BLaER1 treated with 17β-estradiol and CSF1 and Interleukin-3, amounts not matched to agents 10 nM and 100 nM (cell line): ENCODE measurements at regions not wholly inside any gene's neighbourhood (a gene's known extent, or its start where the extent isn't known, plus 50 kb on each side); places are given as distances from the start of the nearest gene placed in this dataset.

Source experiments
- H3K27ac ChIP-seq, 11 experiments: shearing (Covaris generic); formaldehyde crosslinking; 2 replicates each; pipeline ENCODE4 v1.8.1; 2022
- H3K27me3 ChIP-seq, 11 experiments: shearing (Covaris generic); formaldehyde crosslinking; 2 replicates each; pipeline ENCODE4 v1.8.1; 2022
- H3K36me3 ChIP-seq, 11 experiments: shearing (Covaris generic); formaldehyde crosslinking; 2 replicates each; pipeline ENCODE4 v1.8.1; 2022
- H3K4me1 ChIP-seq, 10 experiments: shearing (Covaris generic); formaldehyde crosslinking; 2 replicates each; pipeline ENCODE4 v1.8.1; 2022
- H3K4me2 ChIP-seq, 11 experiments: shearing (Covaris generic); formaldehyde crosslinking; 2 replicates each; pipeline ENCODE4 v1.8.1; 2022
- H3K4me3 ChIP-seq, 10 experiments: shearing (Covaris generic); formaldehyde crosslinking; 2 replicates each; pipeline ENCODE4 v1.8.1; 2022
- H3K9ac ChIP-seq, 11 experiments: shearing (Covaris generic); formaldehyde crosslinking; 2 replicates each; pipeline ENCODE4 v1.8.1; 2022
- H3K9me3 ChIP-seq, 11 experiments: shearing (Covaris generic); formaldehyde crosslinking; replicated peaks in 1 of 11; 2 replicates each; pipeline ENCODE4 v1.8.1; 2022
- H4K20me1 ChIP-seq, 11 experiments: shearing (Covaris generic); formaldehyde crosslinking; 2 replicates each; pipeline ENCODE4 v1.8.1; 2022
- Cebpa-rat ChIP-seq, 11 experiments: shearing (Covaris generic); IDR thresholded peaks; 2 replicates each; pipeline ENCODE4 v1.8.1; 2022

GRCh38 chr18:54433368-54433767 lies 75.7 kb downstream of the C18orf54 start:
- H3K27ac ChIP-seq = no peak overlapping the region
- H3K36me3 ChIP-seq = no peaks in the 10 kb centered on the region
- H3K4me2 ChIP-seq = no peak overlapping the region
- no peak overlapping the region for H3K9ac ChIP-seq
- H3K4me3 ChIP-seq = no peak overlapping the region
- 0 out of 20 replicates have a peak, but pooled peaks cover 0 to 5% (median 0%) of the 10 kb centered on the region in 10 experiments for H3K4me1 ChIP-seq
- H3K27me3 ChIP-seq = no peaks in the 10 kb centered on the region
- H3K9me3 ChIP-seq = peaks cover 0 to 7% (median 0%) of the 10 kb centered on the region in 11 experiments; a peak in 4 of 22 replicates
- H4K20me1 ChIP-seq = no peaks in the 10 kb centered on the region
- no peak for TF ChIP-seq Cebpa-rat (IDR thresholded peaks at IDR 0.05)

DNA sequence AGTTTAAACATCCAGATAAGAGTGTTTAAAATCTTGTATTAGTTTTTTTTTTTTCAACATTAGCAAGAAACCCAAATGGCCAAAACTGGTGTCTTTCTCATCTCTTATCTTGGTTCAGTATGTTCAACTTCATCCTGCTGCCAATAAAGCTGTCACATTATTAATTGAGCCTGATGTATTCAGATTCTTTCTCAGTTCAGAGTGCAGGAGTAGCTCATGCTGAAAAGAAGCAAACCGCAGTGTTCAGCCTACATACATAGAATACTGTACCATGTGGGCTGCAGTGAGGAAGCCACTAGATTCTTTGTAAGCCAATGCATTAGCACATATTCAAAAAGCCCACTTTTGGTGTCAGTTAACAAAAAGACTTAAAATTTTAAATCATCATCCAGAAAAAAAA lies 76.2 kb downstream of the C18orf54 start:
- TF ChIP-seq Cebpa-rat (IDR thresholded peaks at IDR 0.05) = no peak
- no peak overlapping the region for H3K9ac ChIP-seq
- no peaks in the 10 kb centered on the region for H3K27me3 ChIP-seq
- H3K4me1 ChIP-seq = 0 out of 20 replicates have a peak, but pooled peaks cover 0 to 5% (median 0%) of the 10 kb centered on the region in 10 experiments
- H3K27ac ChIP-seq = no peak overlapping the region
- no peaks in the 10 kb centered on the region for H4K20me1 ChIP-seq
- H3K9me3 ChIP-seq = peaks cover 0 to 7% (median 0%) of the 10 kb centered on the region in 11 experiments; a peak in 4 of 22 replicates
- H3K36me3 ChIP-seq = no peaks in the 10 kb centered on the region
- no peak overlapping the region for H3K4me2 ChIP-seq
- H3K4me3 ChIP-seq = no peak overlapping the region

- H3K9ac ChIP-seq = no peak overlapping the region
- H3K9me3 ChIP-seq = peaks cover 0 to 7% (median 0%) of the 10 kb centered on the region in 11 experiments; a peak in 4 of 22 replicates
- no peaks in the 10 kb centered on the region for H3K36me3 ChIP-seq
- no peak for TF ChIP-seq Cebpa-rat (IDR thresholded peaks at IDR 0.05)
- H3K27me3 ChIP-seq = no peaks in the 10 kb centered on the region
- 0 out of 20 replicates have a peak, but pooled peaks cover 0 to 5% (median 0%) of the 10 kb centered on the region in 10 experiments for H3K4me1 ChIP-seq
- no peak overlapping the region for H3K4me3 ChIP-seq
- H4K20me1 ChIP-seq = no peaks in the 10 kb centered on the region
- H3K4me2 ChIP-seq = no peak overlapping the region
- no peak overlapping the region for H3K27ac ChIP-seq
Observed at GRCh38 chr18:54434453-54434852, 76.7 kb downstream of the C18orf54 start.

DNA sequence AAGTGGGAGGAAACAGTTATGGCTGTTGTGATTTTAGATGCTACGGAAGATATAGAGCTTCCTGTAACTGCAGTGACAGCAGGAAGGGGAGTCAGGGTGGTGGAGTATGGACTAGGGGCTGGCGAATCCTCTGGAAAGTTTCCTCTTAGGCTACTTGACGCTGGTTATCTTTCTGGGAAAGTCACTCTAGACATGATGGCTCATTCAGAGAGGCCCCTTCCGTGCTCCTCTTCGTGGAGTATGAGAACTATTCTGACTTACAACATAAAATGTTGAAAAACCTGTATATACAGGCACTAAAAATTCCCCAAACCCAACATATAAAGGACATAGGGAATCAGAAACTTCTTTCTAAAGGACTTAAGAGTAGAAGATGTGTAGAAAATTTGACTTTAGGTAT lies 78.8 kb downstream of the C18orf54 start:
- no peak overlapping the region for H3K4me2 ChIP-seq
- H3K9me3 ChIP-seq = peaks cover 0 to 7% (median 0%) of the 10 kb centered on the region in 11 experiments; a peak in 4 of 22 replicates
- no peak overlapping the region for H3K27ac ChIP-seq
- no peaks in the 10 kb centered on the region for H4K20me1 ChIP-seq
- no peak overlapping the region for H3K4me3 ChIP-seq
- TF ChIP-seq Cebpa-rat (IDR thresholded peaks at IDR 0.05) = no peak
- no peaks in the 10 kb centered on the region for H3K36me3 ChIP-seq
- 0 out of 20 replicates have a peak, but pooled peaks cover 0 to 5% (median 0%) of the 10 kb centered on the region in 10 experiments for H3K4me1 ChIP-seq
- no peak overlapping the region for H3K9ac ChIP-seq
- no peaks in the 10 kb centered on the region for H3K27me3 ChIP-seq

GRCh38 chr18:54440292-54440691 lies 82.6 kb downstream of the C18orf54 start:
- no peak overlapping the region for H3K9ac ChIP-seq
- no peak overlapping the region for H3K27ac ChIP-seq
- no peak for TF ChIP-seq Cebpa-rat (IDR thresholded peaks at IDR 0.05)
- no peaks in the 10 kb centered on the region for H3K36me3 ChIP-seq
- no peak overlapping the region for H3K4me3 ChIP-seq
- H3K9me3 ChIP-seq = peaks cover 0 to 7% (median 0%) of the 10 kb centered on the region in 11 experiments; a peak in 4 of 22 replicates
- H4K20me1 ChIP-seq = no peaks in the 10 kb centered on the region
- no peaks in the 10 kb centered on the region for H3K27me3 ChIP-seq
- H3K4me2 ChIP-seq = no peak overlapping the region
- H3K4me1 ChIP-seq = 0 out of 20 replicates have a peak, but pooled peaks cover 0 to 5% (median 0%) of the 10 kb centered on the region in 10 experiments

DNA sequence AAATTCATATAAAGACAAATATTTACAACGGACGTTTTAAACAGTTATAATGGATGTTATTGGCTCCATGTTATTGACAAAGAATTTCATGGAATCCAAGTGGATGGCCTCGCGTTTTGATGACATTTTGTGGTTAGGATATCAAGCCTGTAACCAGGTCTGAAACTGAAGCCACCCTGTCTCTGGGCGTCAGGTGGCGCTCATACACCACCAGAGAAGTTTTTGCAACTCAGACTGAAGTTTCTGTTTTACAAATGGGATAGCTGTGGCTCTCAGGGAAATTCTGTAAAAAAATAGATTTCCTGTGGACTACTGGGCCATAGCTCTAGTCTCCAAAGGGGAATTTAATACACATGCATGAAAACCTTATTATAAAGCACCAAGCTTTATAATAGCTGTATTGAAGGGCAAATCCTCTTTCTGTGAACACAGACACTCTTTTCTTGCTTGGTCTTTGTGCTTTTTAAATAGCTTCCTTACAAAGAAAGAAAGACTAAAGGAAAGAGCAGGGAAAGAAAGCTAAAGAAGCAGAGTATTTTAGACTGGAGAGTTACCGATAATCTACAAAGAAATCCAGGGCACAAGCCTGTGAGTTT lies 86.7 kb downstream of the C18orf54 start:
- H3K4me2 ChIP-seq = no peak overlapping the region
- no peak overlapping the region for H3K4me3 ChIP-seq
- no peak overlapping the region for H3K27ac ChIP-seq
- H3K4me1 ChIP-seq = no peaks in the 10 kb centered on the region
- no peaks in the 10 kb centered on the region for H4K20me1 ChIP-seq
- no peak for TF ChIP-seq Cebpa-rat (IDR thresholded peaks at IDR 0.05)
- H3K9me3 ChIP-seq = no peaks in the 10 kb centered on the region; a peak in 1 of 22 replicates
- H3K36me3 ChIP-seq = no peaks in the 10 kb centered on the region
- H3K27me3 ChIP-seq = no peaks in the 10 kb centered on the region
- H3K9ac ChIP-seq = no peak overlapping the region

DNA sequence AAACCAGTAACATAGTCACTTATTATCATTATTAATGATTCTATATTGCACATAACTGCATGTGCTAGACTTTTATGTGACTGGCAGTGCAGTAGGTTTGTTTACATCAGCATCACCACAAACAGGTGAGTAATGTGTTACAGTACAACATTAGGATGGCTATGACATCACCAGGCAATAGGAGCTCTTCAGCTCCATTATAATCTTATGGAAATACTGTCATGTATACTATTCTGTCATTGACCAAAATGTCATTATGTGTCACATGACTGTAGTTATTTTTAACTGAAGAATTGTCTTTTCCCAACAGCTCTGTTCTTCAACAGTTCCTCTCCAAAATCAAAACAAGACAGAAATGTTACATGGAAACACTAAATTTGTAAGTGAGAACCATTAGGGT lies 96.3 kb downstream of the C18orf54 start:
- Histone ChIP-seq H3K36me3 (no peaks in the 10 kb centered on the region), H3K4me3 (no peak overlapping the region), H3K4me2 (no peak overlapping the region), H4K20me1 (no peaks in the 10 kb centered on the region), H3K9ac (no peak overlapping the region), H3K9me3 (no peaks in the 10 kb centered on the region), H3K4me1 (no peaks in the 10 kb centered on the region), H3K27ac (no peak overlapping the region), H3K27me3 (no peaks in the 10 kb centered on the region)
- TF ChIP-seq Cebpa-rat (IDR thresholded peaks at IDR 0.05) = no peak

DNA sequence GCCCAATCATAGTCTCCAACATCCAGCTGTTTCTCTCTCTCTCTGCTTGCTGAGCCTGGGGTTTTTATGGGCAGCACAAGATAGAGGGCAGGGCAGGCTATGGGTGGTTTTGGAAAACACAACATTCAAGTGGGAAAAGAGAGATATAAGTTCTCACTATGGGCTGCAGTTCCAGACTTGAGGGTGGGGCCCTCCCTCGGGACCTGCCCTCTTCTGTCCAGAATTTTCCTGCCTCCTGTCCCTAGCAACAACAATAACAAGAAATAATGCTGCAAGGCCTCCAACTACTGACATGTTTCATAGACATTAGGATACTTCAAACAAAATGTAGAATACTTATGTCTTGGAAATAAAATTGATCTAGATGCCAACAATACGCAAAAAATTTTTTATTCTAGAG lies 107.8 kb downstream of the C18orf54 start:
- no peak overlapping the region for H3K9ac ChIP-seq
- H3K27ac ChIP-seq = no peak overlapping the region
- peaks cover 0 to 6% (median 0%) of the 10 kb centered on the region in 11 experiments; a peak in 2 of 22 replicates for H3K36me3 ChIP-seq
- H3K4me1 ChIP-seq = peaks cover 0 to 9% (median 0%) of the 10 kb centered on the region in 10 experiments; a peak in 1 of 20 replicates
- H3K4me3 ChIP-seq = no peak overlapping the region
- H3K9me3 ChIP-seq = peaks cover 7 to 17% (median 13%) of the 10 kb centered on the region in 11 experiments
- no peak overlapping the region for H3K4me2 ChIP-seq
- no peaks in the 10 kb centered on the region for H3K27me3 ChIP-seq
- no peak for TF ChIP-seq Cebpa-rat (IDR thresholded peaks at IDR 0.05)
- no peaks in the 10 kb centered on the region for H4K20me1 ChIP-seq

DNA sequence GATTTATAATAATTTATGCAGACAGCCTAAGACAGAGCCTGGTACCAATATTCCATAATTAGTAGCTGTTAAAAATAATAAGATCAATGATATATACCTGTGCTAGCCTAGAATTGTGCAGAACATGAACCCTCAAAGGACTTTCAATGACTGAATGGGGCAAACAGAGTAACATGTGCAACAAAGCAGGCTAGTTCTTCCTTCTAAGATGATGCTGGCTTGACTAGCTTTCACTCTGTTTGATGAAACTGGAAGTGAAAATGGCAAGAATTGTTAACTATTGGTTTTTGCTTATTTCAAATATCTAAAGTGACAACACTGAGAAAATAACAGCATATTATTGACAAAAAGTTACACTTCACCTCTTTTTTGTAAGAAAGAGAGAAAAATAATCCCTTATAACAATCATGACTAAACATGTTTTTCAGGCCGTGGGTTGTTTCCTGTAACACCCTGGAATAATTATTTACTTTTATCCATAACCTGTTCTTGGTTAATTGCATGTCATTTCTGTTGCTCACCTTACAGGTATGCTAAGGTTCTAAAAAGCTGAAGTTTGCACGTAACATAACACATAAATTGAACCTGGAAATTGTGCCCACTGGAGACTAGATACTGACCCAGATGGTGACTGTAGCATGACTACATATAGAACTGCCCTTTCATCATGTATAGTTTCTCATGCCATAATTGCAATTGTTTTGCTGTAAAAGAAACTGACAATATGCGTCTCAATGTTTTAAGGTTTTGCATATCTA lies 108.7 kb downstream of the C18orf54 start:
- no peak overlapping the region for H3K9ac ChIP-seq
- no peak overlapping the region for H3K27ac ChIP-seq
- no peak for TF ChIP-seq Cebpa-rat (IDR thresholded peaks at IDR 0.05)
- H3K36me3 ChIP-seq = peaks cover 0 to 6% (median 0%) of the 10 kb centered on the region in 11 experiments; a peak in 2 of 22 replicates
- no peaks in the 10 kb centered on the region for H3K27me3 ChIP-seq
- peaks cover 0 to 9% (median 0%) of the 10 kb centered on the region in 10 experiments; a peak in 1 of 20 replicates for H3K4me1 ChIP-seq
- H3K4me3 ChIP-seq = no peak overlapping the region
- H3K9me3 ChIP-seq = peaks cover 7 to 17% (median 13%) of the 10 kb centered on the region in 11 experiments
- H3K4me2 ChIP-seq = no peak overlapping the region
- H4K20me1 ChIP-seq = no peaks in the 10 kb centered on the region
